ELF-1 (cell line): ENCODE measurements at regions not wholly inside any gene's neighbourhood (a gene's known extent, or its start where the extent isn't known, plus 50 kb on each side); places are given as distances from the start of the nearest gene placed in this dataset.

Source experiments
- DNase-seq: peaks from one replicate; pipeline ENCODE4 v3.0.0-alpha.2; 2016; ENCODE audit warnings: low read depth, low spot score

- no peak for DNase-seq
Observed at GRCh38 chr5:124277767-124278545, 468.5 kb downstream of the ZNF608 start.

GRCh38 chr5:124276166-124276565 lies 470.3 kb downstream of the ZNF608 start:
- no peak for DNase-seq

- no peak for DNase-seq
Observed at GRCh38 chr5:124274949-124275348, 471.5 kb downstream of the ZNF608 start.

- DNase-seq, result no peak
Observed at GRCh38 chr5:124264499-124264898, 481.9 kb downstream of the ZNF608 start.

GRCh38 chr5:124263680-124264491 lies 482.6 kb downstream of the ZNF608 start:
- peak; percentile 50 for DNase-seq

- DNase-seq, result no peak
Observed at GRCh38 chr5:124262991-124263571, 483.4 kb downstream of the ZNF608 start.

- no peak for DNase-seq
Observed at GRCh38 chr5:124262470-124262869, 484.0 kb downstream of the ZNF608 start.

- DNase-seq, result no peak
Observed at GRCh38 chr5:124261848-124262247, 484.6 kb downstream of the ZNF608 start.

- DNase-seq, result no peak
Observed at GRCh38 chr5:124260921-124261515, 485.4 kb downstream of the ZNF608 start.

GRCh38 chr5:124259017-124259416 lies 487.4 kb downstream of the ZNF608 start:
- DNase-seq, result no peak

- no peak for DNase-seq
Observed at GRCh38 chr5:124257048-124257447, 489.4 kb downstream of the ZNF608 start.

- DNase-seq, result no peak
Observed at GRCh38 chr5:124253203-124253810, 493.1 kb downstream of the ZNF608 start.

GRCh38 chr5:124252747-124253146 lies 493.7 kb downstream of the ZNF608 start:
- no peak for DNase-seq

- DNase-seq, result no peak
Observed at GRCh38 chr5:124252191-124252638, 494.2 kb downstream of the ZNF608 start.

- DNase-seq, result no peak
Observed at GRCh38 chr5:124245276-124245675, 501.2 kb downstream of the ZNF608 start.

- no peak for DNase-seq
Observed at GRCh38 chr5:124240732-124241131, 505.7 kb downstream of the ZNF608 start.

GRCh38 chr5:124239572-124239971 lies 506.9 kb downstream of the ZNF608 start:
- DNase-seq, result no peak

- DNase-seq, result no peak
Observed at GRCh38 chr5:124238350-124238749, 508.1 kb downstream of the ZNF608 start.

GRCh38 chr5:124237206-124237695 lies 509.2 kb downstream of the ZNF608 start:
- no peak for DNase-seq

- DNase-seq, result no peak
Observed at GRCh38 chr5:124236361-124237205, 509.9 kb downstream of the ZNF608 start.
